OCI-LY1 (cell line): ENCODE measurements at regions not wholly inside any gene's neighbourhood (a gene's known extent, or its start where the extent isn't known, plus 50 kb on each side); places are given as distances from the start of the nearest gene placed in this dataset.

Experiments
- CTCF ChIP-seq: fragments of 200-600 bp; sonication (generic), shearing (Covaris generic); IDR thresholded peaks from 2 replicates; pipeline ENCODE4 v1.5.1; 2017; ENCODE audit warnings: mild to moderate bottlenecking, antibody characterized with exemption, low read length, moderate library complexity, mixed read lengths
- EZH2 ChIP-seq: fragments of 200-600 bp; sonication (generic), shearing (Covaris generic); IDR thresholded peaks from 2 replicates; pipeline ENCODE4 v1.8.0; 2017; ENCODE audit warnings: borderline replicate concordance, mixed run types, mild to moderate bottlenecking, antibody characterized with exemption, low read length, moderate library complexity, mixed read lengths

- TF ChIP-seq CTCF (no peak), EZH2 (no peak)
Measured at GRCh38 chr16:55203570-55203969, 120.4 kb upstream of the IRX6 start.
